Panc1 (cell line): ENCODE measurements at regions not wholly inside any gene's neighbourhood (a gene's known extent, or its start where the extent isn't known, plus 50 kb on each side); places are given as distances from the start of the nearest gene placed in this dataset.

Experiments
- ATAC-seq: fragments of 200-7000 bp; cut with Tn5 transposase; 2 replicates; pipeline ENCODE4 v1.9.1; 2020; ENCODE audit warnings: mild to moderate bottlenecking, moderate library complexity
- BruUV-seq: library from RNA; stranded (reverse); fragments of 400-500 nt; replicated peaks from 2 replicates; lab custom pipeline; 2021; lab: Mats Ljungman, UMichigan
- CTCF ChIA-PET: fragments of 300-600 bp; sonication (Branson Sonifier 250); formaldehyde crosslinking; loops from one replicate; lab custom pipeline; 2022; ENCODE audit warnings: antibody characterized with exemption; lab: Charles Lee
- POLR2A ChIA-PET: fragments of 300-600 bp; sonication (Branson Sonifier 250); formaldehyde crosslinking; loops from one replicate; lab custom pipeline; 2022; ENCODE audit warnings: antibody characterized with exemption; lab: Charles Lee
- DNase-seq: peaks from one replicate; pipeline ENCODE4 v3.0.0-alpha.2; 2010; ENCODE audit warnings: low read depth, low spot score
- H3K27ac ChIP-seq: 2 replicates; pipeline ENCODE4 v1.5.1; 2011; ENCODE audit warnings: mild to moderate bottlenecking, low read length, inconsistent platforms
- H3K27me3 ChIP-seq: fragments of 200-500 bp; sonication (Bioruptor generic); 2 replicates; pipeline ENCODE4 v1.6.0; 2014; ENCODE audit warnings: low read length, inconsistent platforms; ENCODE audit not compliant: control insufficient read depth, insufficient read depth
- H3K36me3 ChIP-seq: fragments of 200-500 bp; sonication (Bioruptor generic); 2 replicates; pipeline ENCODE4 v1.5.1; 2014; ENCODE audit warnings: inconsistent platforms, mild to moderate bottlenecking, low read length, moderate library complexity; ENCODE audit not compliant: control insufficient read depth, insufficient read depth
- H3K4me1 ChIP-seq: 2 replicates; pipeline ENCODE4 v1.5.1; 2011; ENCODE audit warnings: inconsistent platforms, mild to moderate bottlenecking, low read length, moderate library complexity; ENCODE audit not compliant: control insufficient read depth, insufficient read depth
- H3K4me3 ChIP-seq, 2 experiments: 2 replicates each; pipeline ENCODE4 v1.5.1; 2011 to 2012; ENCODE audit warnings: low read depth in 2 of 2, low read length in 2 of 2, mild to moderate bottlenecking in 2 of 2, inconsistent platforms in 1 of 2, moderate library complexity in 1 of 2
- H3K9me3 ChIP-seq: fragments of 200-500 bp; sonication (Bioruptor generic); 2 replicates; pipeline ENCODE4 v1.5.1; 2014; ENCODE audit warnings: low read depth, mild to moderate bottlenecking, inconsistent platforms, low read length, moderate library complexity; ENCODE audit not compliant: control insufficient read depth, insufficient read depth
- CTCF ChIP-seq: fragments of 450-650 bp; IDR thresholded peaks from 2 replicates; pipeline ENCODE4 v1.5.1; 2017; ENCODE audit warnings: mild to moderate bottlenecking
- POLR2AphosphoS5 ChIP-seq: IDR thresholded peaks from 2 replicates; pipeline ENCODE4 v1.6.1; 2012; ENCODE audit warnings: mild to moderate bottlenecking, low read depth, low read length, moderate library complexity
- SIN3A ChIP-seq: IDR thresholded peaks from 2 replicates; pipeline ENCODE4 v1.6.1; 2012; ENCODE audit warnings: low read depth, mild to moderate bottlenecking, low read length, moderate library complexity, borderline replicate concordance; ENCODE audit not compliant: insufficient read depth
- TCF7L2 ChIP-seq: IDR thresholded peaks from 2 replicates; pipeline ENCODE4 v1.6.1; 2011; ENCODE audit warnings: mild to moderate bottlenecking, low read depth, low read length, inconsistent platforms
- in situ Hi-C: cut with HindIII; loops from 2 replicates; pipeline ENCODE4 v1.10.0; 2016; ENCODE audit warnings: low sequenced_read_pairs, low pct_unique_long_range_greater_than_20kb
- intact Hi-C: fragments of 100-400 bp; cut with micrococcal nuclease; formaldehyde crosslinking; loops from one replicate; pipeline ENCODE4 v1.10.0; 2022; ENCODE audit not compliant: unreplicated experiment
- TF ChIP-seq, protein P1 (sequence below), 2 experiments: IDR thresholded peaks; 2 replicates each; pipeline ENCODE4 v1.6.1; 2011 to 2012; ENCODE audit warnings: low read depth in 2 of 2, control low read depth in 1 of 2, low read length in 1 of 2, mild to moderate bottlenecking in 1 of 2, moderate library complexity in 1 of 2; ENCODE audit not compliant: insufficient read depth in 1 of 2

GRCh38 chr7:41378156-41378555, 324.7 kb downstream of the INHBA start:
- no TSS peak for BruUV-seq
- H3K27me3 ChIP-seq = no peaks in the 10 kb centered on the region
- in situ Hi-C loops = no loop called here
- POLR2A ChIA-PET = no interaction called here
- ATAC-seq = no peak
- CTCF ChIA-PET = no interaction called here
- H3K27ac ChIP-seq = no peak overlapping the region
- no peaks in the 10 kb centered on the region for H3K4me1 ChIP-seq
- no peak for DNase-seq
- H3K4me3 ChIP-seq = no peak overlapping the region
- intact Hi-C loops = no loop called here
- H3K9me3 ChIP-seq = no peaks in the 10 kb centered on the region
- no peak for TF ChIP-seq POLR2AphosphoS5
- TF ChIP-seq CTCF = no peak
- no peak for TF ChIP-seq TCF7L2
- TF ChIP-seq, protein P1, sequence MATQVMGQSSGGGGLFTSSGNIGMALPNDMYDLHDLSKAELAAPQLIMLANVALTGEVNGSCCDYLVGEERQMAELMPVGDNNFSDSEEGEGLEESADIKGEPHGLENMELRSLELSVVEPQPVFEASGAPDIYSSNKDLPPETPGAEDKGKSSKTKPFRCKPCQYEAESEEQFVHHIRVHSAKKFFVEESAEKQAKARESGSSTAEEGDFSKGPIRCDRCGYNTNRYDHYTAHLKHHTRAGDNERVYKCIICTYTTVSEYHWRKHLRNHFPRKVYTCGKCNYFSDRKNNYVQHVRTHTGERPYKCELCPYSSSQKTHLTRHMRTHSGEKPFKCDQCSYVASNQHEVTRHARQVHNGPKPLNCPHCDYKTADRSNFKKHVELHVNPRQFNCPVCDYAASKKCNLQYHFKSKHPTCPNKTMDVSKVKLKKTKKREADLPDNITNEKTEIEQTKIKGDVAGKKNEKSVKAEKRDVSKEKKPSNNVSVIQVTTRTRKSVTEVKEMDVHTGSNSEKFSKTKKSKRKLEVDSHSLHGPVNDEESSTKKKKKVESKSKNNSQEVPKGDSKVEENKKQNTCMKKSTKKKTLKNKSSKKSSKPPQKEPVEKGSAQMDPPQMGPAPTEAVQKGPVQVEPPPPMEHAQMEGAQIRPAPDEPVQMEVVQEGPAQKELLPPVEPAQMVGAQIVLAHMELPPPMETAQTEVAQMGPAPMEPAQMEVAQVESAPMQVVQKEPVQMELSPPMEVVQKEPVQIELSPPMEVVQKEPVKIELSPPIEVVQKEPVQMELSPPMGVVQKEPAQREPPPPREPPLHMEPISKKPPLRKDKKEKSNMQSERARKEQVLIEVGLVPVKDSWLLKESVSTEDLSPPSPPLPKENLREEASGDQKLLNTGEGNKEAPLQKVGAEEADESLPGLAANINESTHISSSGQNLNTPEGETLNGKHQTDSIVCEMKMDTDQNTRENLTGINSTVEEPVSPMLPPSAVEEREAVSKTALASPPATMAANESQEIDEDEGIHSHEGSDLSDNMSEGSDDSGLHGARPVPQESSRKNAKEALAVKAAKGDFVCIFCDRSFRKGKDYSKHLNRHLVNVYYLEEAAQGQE (IDR thresholded peaks at IDR 0.05; ENCODE audit: insufficient read depth in 1 of 2, low read depth in 2 of 2, low read length in 1 of 2) = no peak
- no peak for TF ChIP-seq SIN3A
- H3K36me3 ChIP-seq = no peaks in the 10 kb centered on the region

DNA sequence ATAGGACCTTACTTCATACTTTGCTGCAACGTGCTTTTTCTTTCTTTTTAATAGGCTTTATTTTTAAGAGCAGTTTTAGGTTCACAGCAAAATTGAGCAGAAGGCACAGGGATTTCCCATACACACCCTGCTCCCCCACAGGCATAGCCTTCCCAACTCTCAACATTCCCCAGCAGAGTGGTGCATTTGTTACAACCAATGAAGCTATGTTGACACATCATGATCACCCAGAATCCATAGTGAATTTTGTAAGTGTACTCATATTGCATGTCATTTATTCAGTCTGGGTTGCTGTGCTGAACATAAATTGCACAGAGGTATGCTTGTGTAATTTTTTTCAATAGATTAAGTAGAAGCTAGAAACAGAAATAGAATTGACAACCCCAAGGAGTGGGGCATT, 327.3 kb downstream of the INHBA start:
- in situ Hi-C loops (no loop called here), intact Hi-C loops (no loop called here)
- ATAC-seq = no peak
- H3K36me3 ChIP-seq = no peaks in the 10 kb centered on the region
- ChIA-PET POLR2A (no interaction called here), CTCF (no interaction called here)
- no peak for DNase-seq
- no TSS peak for BruUV-seq
- no peak overlapping the region for H3K4me3 ChIP-seq
- H3K27ac ChIP-seq = no peak overlapping the region
- TF ChIP-seq SIN3A = no peak
- no peak for TF ChIP-seq CTCF
- no peak for TF ChIP-seq TCF7L2
- TF ChIP-seq, protein P1 (IDR thresholded peaks at IDR 0.05; ENCODE audit: insufficient read depth in 1 of 2, low read depth in 2 of 2, low read length in 1 of 2) = no peak
- no peak for TF ChIP-seq POLR2AphosphoS5
- H3K4me1 ChIP-seq = no peaks in the 10 kb centered on the region
- H3K27me3 ChIP-seq = no peaks in the 10 kb centered on the region
- no peaks in the 10 kb centered on the region for H3K9me3 ChIP-seq
